Activated CD4-positive, alpha-beta T cell treated with anti-CD3 and anti-CD28 coated beads, Interleukin-2, amount 10 ng/mL, durations not matched to agents 24 days and 14 days (primary cell): ENCODE measurements at regions not wholly inside any gene's neighbourhood (a gene's known extent, or its start where the extent isn't known, plus 50 kb on each side); places are given as distances from the start of the nearest gene placed in this dataset.
"Not testable (repeated sequence)": the region's sequence is repeated elsewhere in the genome, so short reads cannot be mapped to it uniquely, and the experiment has no call there.

Source experiments
- DNase-seq: peaks from one replicate; pipeline ENCODE4 v3.0.0; 2022
- H3K27ac Mint-ChIP-seq: one replicate; pipeline ENCODE4 v1.8.0; 2022; ENCODE audit warnings: mild to moderate bottlenecking, mixed read lengths
- H3K27me3 Mint-ChIP-seq: one replicate; pipeline ENCODE4 v1.8.0; 2022; ENCODE audit warnings: mixed read lengths
- H3K36me3 Mint-ChIP-seq: one replicate; pipeline ENCODE4 v1.8.0; 2022; ENCODE audit warnings: low read depth, mild to moderate bottlenecking, mixed read lengths
- H3K4me1 Mint-ChIP-seq: one replicate; pipeline ENCODE4 v1.8.0; 2021; ENCODE audit warnings: mixed read lengths
- H3K4me3 Mint-ChIP-seq: one replicate; pipeline ENCODE4 v1.8.0; 2022; ENCODE audit warnings: mild to moderate bottlenecking, moderate library complexity, mixed read lengths
- H3K9me3 Mint-ChIP-seq: one replicate; pipeline ENCODE4 v1.8.0; 2021; ENCODE audit warnings: mixed read lengths
- intact Hi-C: fragments of 100-400 bp; cut with micrococcal nuclease; formaldehyde crosslinking; loops from one replicate; pipeline ENCODE4 v1.15.1; 2023

- intact Hi-C loops, result no loop called here
- Mint-ChIP-seq H3K4me1 (no peaks in the 10 kb centered on the region), H3K27ac (no peak overlapping the region), H3K36me3 (no peaks in the 10 kb centered on the region), H3K9me3 (peaks cover 3% of the 10 kb centered on the region), H3K27me3 (no peaks in the 10 kb centered on the region), H3K4me3 (no peak overlapping the region)
- DNase-seq, result no peak
Observed at GRCh38 chr1:194076646-194077045, 890.2 kb upstream of the B3GALT2 start.

- intact Hi-C loops, result no loop called here
- no peaks in the 10 kb centered on the region for H3K4me1 Mint-ChIP-seq
- no peaks in the 10 kb centered on the region for H3K27me3 Mint-ChIP-seq
- H3K36me3 Mint-ChIP-seq, result no peaks in the 10 kb centered on the region
- H3K9me3 Mint-ChIP-seq, result peaks cover 6% of the 10 kb centered on the region
- DNase-seq, result no peak
- H3K4me3 Mint-ChIP-seq, result no peak overlapping the region
- H3K27ac Mint-ChIP-seq, result no peak overlapping the region
Observed at GRCh38 chr1:194073833-194074232, 887.4 kb upstream of the B3GALT2 start.

- Mint-ChIP-seq H3K27ac (no peak overlapping the region), H3K9me3 (peaks cover 4% of the 10 kb centered on the region), H3K27me3 (no peaks in the 10 kb centered on the region), H3K4me3 (no peak overlapping the region), H3K36me3 (no peaks in the 10 kb centered on the region), H3K4me1 (no peaks in the 10 kb centered on the region)
- DNase-seq, result no peak
- intact Hi-C loops, result no loop called here
Observed at GRCh38 chr1:194071205-194071604, 884.8 kb upstream of the B3GALT2 start.

DNA sequence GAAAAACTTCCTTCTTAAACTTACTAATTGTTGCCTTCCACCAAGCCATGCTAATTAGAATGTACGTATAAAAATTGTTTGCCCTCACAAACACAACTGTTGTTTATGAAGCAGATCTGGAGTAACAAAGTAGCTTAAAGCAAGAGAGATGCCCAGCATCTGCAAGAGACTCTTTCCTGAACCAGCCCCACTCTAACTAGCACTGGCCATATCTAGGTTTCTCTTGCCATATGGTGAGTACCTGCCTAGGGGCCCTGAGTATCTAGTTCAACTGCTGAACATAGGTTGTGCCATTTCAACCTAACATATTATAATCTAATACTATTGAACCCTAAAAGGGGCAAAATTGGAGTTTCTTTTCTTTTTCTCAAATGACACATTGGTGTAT lies 883.4 kb upstream of the B3GALT2 start:
- Mint-ChIP-seq H3K27ac (no peak overlapping the region), H3K36me3 (no peaks in the 10 kb centered on the region), H3K27me3 (no peaks in the 10 kb centered on the region), H3K4me1 (no peaks in the 10 kb centered on the region), H3K4me3 (no peak overlapping the region), H3K9me3 (peaks cover 4% of the 10 kb centered on the region)
- DNase-seq, result no peak
- intact Hi-C loops, result no loop called here

GRCh38 chr1:194069168-194069830 lies 882.9 kb upstream of the B3GALT2 start:
- H3K27me3 Mint-ChIP-seq, result no peaks in the 10 kb centered on the region
- intact Hi-C loops, result no loop called here

GRCh38 chr1:194068446-194069167 lies 882.2 kb upstream of the B3GALT2 start:
- Mint-ChIP-seq H3K36me3 (no peaks in the 10 kb centered on the region), H3K27ac (no peak overlapping the region), H3K27me3 (no peaks in the 10 kb centered on the region), H3K4me3 (no peak overlapping the region), H3K4me1 (no peaks in the 10 kb centered on the region), H3K9me3 (peaks cover 4% of the 10 kb centered on the region)
- no peak for DNase-seq
- intact Hi-C loops, result no loop called here

More at GRCh38 chr1:194069168-194069830, 882.9 kb upstream of the B3GALT2 start:
- Mint-ChIP-seq H3K4me3 (no peak overlapping the region), H3K36me3 (no peaks in the 10 kb centered on the region), H3K27ac (no peak overlapping the region), H3K9me3 (peaks cover 4% of the 10 kb centered on the region), H3K4me1 (no peaks in the 10 kb centered on the region)
- no peak for DNase-seq

GRCh38 chr1:194067772-194068171 lies 881.4 kb upstream of the B3GALT2 start:
- DNase-seq, result no peak
- Mint-ChIP-seq H3K4me1 (no peaks in the 10 kb centered on the region), H3K27me3 (no peaks in the 10 kb centered on the region), H3K36me3 (no peaks in the 10 kb centered on the region), H3K27ac (no peak overlapping the region), H3K9me3 (peaks cover 11% of the 10 kb centered on the region), H3K4me3 (no peak overlapping the region)
- intact Hi-C loops, result no loop called here

- Mint-ChIP-seq H3K27me3 (no peaks in the 10 kb centered on the region), H3K4me1 (peaks cover 11% of the 10 kb centered on the region), H3K9me3 (peaks cover 11% of the 10 kb centered on the region), H3K27ac (no peak overlapping the region), H3K36me3 (peaks cover 11% of the 10 kb centered on the region), H3K4me3 (no peak overlapping the region)
- intact Hi-C loops, result no loop called here
- DNase-seq, result no peak
Observed at GRCh38 chr1:194062962-194063361, 876.5 kb upstream of the B3GALT2 start.

DNA sequence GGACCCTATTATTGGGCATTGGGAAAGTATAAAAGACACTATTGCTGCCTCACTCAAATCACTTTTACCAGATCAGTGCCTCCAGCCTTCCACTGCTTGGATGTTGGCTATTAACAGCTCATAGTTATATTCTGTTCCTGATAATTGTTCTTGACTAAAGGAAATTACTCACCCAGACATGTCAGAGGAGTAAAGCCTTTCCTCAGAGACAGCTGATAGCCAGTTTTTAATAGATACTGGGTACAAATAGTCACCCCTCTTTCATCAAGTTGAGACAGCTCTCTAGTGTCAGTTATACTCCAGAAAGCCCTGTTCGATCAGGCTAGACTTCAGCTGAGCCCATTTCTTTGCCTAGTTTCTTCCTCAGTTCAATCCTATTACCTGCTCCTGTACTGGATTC lies 876.1 kb upstream of the B3GALT2 start:
- no peak for DNase-seq
- Mint-ChIP-seq H3K27ac (no peak overlapping the region), H3K27me3 (no peaks in the 10 kb centered on the region), H3K9me3 (peaks cover 12% of the 10 kb centered on the region), H3K4me1 (peaks cover 11% of the 10 kb centered on the region), H3K36me3 (peaks cover 11% of the 10 kb centered on the region), H3K4me3 (no peak overlapping the region)
- intact Hi-C loops, result no loop called here

DNA sequence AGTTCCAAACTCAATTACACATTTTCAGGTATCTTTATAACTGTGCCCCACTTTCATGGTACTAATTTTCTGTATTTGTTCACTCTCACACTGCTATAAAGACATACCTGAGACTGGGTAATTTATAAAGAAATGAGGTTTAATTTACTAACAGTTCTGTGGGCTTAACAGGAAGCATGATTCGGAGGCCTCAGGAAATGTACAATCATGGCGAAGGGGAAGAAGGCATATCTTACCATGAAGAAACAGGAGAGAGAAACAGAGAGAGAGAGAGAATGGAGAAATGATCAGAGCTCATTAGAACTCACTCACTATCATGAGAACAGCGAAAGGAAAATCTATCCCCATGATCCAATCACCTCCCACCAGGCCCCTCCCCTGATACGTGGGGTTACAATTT lies 874.1 kb upstream of the B3GALT2 start:
- no peaks in the 10 kb centered on the region for H3K27me3 Mint-ChIP-seq
- peaks cover 15% of the 10 kb centered on the region for H3K9me3 Mint-ChIP-seq
- intact Hi-C loops, result no loop called here
- H3K27ac Mint-ChIP-seq, result no peak overlapping the region
- DNase-seq, result no peak
- H3K4me1 Mint-ChIP-seq, result peaks cover 24% of the 10 kb centered on the region
- H3K36me3 Mint-ChIP-seq, result peaks cover 17% of the 10 kb centered on the region
- no peak overlapping the region for H3K4me3 Mint-ChIP-seq

GRCh38 chr1:194058268-194058667 lies 871.9 kb upstream of the B3GALT2 start:
- H3K4me3 Mint-ChIP-seq, H3K27me3 Mint-ChIP-seq, DNase-seq, intact Hi-C loops, H3K27ac Mint-ChIP-seq: not testable (repeated sequence)
- Mint-ChIP-seq H3K36me3 (peaks cover 17% of the 10 kb centered on the region), H3K4me1 (peaks cover 34% of the 10 kb centered on the region), H3K9me3 (peaks cover 12% of the 10 kb centered on the region)

DNA sequence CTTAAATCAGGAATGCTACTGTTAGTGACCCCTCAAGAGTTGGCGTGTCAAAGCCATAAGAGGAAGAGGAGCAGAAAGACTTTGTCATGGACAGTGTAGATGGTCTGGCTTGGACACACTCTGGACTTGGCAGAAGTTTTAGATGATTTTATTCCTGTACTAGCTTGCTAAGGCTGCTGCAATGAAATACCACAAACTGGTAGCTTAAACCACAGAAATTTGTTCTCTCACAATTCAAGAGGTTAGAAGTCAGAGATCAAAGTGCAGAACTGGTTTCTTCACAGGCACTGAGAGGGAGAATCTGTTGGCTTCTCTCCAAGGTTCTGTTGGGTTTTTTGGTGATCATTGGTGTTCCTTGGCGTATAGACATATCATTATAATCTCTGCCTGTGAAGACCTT lies 869.8 kb upstream of the B3GALT2 start:
- H3K36me3 Mint-ChIP-seq, result peaks cover 17% of the 10 kb centered on the region
- H3K9me3 Mint-ChIP-seq, result peaks cover 8% of the 10 kb centered on the region
- H3K4me1 Mint-ChIP-seq, result peaks cover 47% of the 10 kb centered on the region
- peak; percentile 71 for DNase-seq
- H3K27ac Mint-ChIP-seq, result no peak overlapping the region
- intact Hi-C loops, result no loop called here
- H3K4me3 Mint-ChIP-seq, result peak overlapping the region; percentile 19
- no peaks in the 10 kb centered on the region for H3K27me3 Mint-ChIP-seq

DNA sequence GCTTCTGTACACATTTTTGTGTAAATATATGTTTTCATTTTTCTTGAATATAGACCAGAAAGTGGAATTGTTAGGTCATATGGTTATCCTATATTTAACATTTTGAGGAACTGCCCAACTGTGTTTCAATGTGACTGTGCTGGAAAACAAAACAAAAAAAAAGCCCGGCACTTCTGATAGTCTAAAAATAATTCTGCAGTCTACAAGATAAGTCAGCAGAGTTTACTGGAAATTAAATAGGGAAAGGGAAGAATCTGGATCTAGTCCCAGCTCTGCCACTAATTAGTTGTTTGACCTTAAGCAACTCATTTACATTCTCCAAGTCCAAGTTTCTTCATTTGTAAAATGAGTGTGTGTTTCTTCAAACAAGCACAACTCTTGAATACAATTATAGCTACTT lies 869.1 kb upstream of the B3GALT2 start:
- Mint-ChIP-seq H3K4me3 (no peak overlapping the region), H3K27me3 (no peaks in the 10 kb centered on the region), H3K9me3 (peaks cover 8% of the 10 kb centered on the region), H3K27ac (no peak overlapping the region), H3K4me1 (peaks cover 44% of the 10 kb centered on the region), H3K36me3 (peaks cover 16% of the 10 kb centered on the region)
- DNase-seq, result no peak
- intact Hi-C loops, result no loop called here

- Mint-ChIP-seq H3K4me1 (peaks cover 38% of the 10 kb centered on the region), H3K9me3 (peaks cover 4% of the 10 kb centered on the region), H3K27ac (peak overlapping the region; percentile 51), H3K27me3 (no peaks in the 10 kb centered on the region), H3K36me3 (peaks cover 6% of the 10 kb centered on the region), H3K4me3 (peak overlapping the region; percentile 20)
- peak; percentile 62 for DNase-seq
- intact Hi-C loops, result no loop called here
Observed at GRCh38 chr1:194052514-194053338, 866.3 kb upstream of the B3GALT2 start.
